Ovary (tissue), 7 donors: ENCODE measurements at regions not wholly inside any gene's neighbourhood (a gene's known extent, or its start where the extent isn't known, plus 50 kb on each side); places are given as distances from the start of the nearest gene placed in this dataset.

Experiments used
- DNase-seq, 5 donors: peaks; one replicate each; pipeline ENCODE4 v3.0.0-alpha.2; 2019 to 2020
- H3K27ac ChIP-seq, 2 donors: fragments of 200-600 bp; one replicate each; pipeline versions ENCODE4 v1.5.1 to v1.8.0; 2019 to 2022
- H3K27me3 ChIP-seq: fragments of 200-600 bp; one replicate; pipeline ENCODE4 v1.8.0; 2022
- H3K36me3 ChIP-seq: fragments of 200-600 bp; sonication (generic); one replicate; pipeline ENCODE4 v1.5.1; 2019
- H3K4me1 ChIP-seq: one replicate; pipeline ENCODE4 v1.8.1; 2013; ENCODE audit warnings: mild to moderate bottlenecking, moderate library complexity; ENCODE audit not compliant: insufficient read depth
- H3K4me3 ChIP-seq: fragments of 200-600 bp; sonication (generic); one replicate; pipeline ENCODE4 v1.5.1; 2017
- H3K9me3 ChIP-seq, 2 donors: fragments of 200-600 bp in 1 of 2; sonication (generic) in 1 of 2; one replicate each; pipeline versions ENCODE4 v1.5.1 to v1.8.1; 2013 to 2019; ENCODE audit warnings: mild to moderate bottlenecking in 1 of 2, moderate library complexity in 1 of 2
- CTCF ChIP-seq, 3 donors: fragments of 450-650 bp in 2 of 3; fragments of 200-600 bp in 1 of 3; IDR thresholded peaks; one replicate each; pipeline versions ENCODE4 v1.5.1 to v1.8.0; 2016 to 2022; ENCODE audit warnings: antibody characterized with exemption in 3 of 3, mild to moderate bottlenecking in 1 of 3
- EP300 ChIP-seq: sonication (generic); formaldehyde crosslinking; IDR thresholded peaks from one replicate; pipeline ENCODE4 v1.6.1; 2017; ENCODE audit warnings: antibody characterized with exemption
- POLR2A ChIP-seq: fragments of 450-650 bp; IDR thresholded peaks from one replicate; pipeline ENCODE4 v1.6.1; 2017; ENCODE audit warnings: antibody characterized with exemption, mild to moderate bottlenecking, moderate library complexity
- WGBS, 3 donors: extraction: QIAGEN DNeasy Blood & Tissue Kit in 1 of 3; methylation state at CpG; one replicate each; pipeline versions ENCODE4 v1.1.5 to v1.1.7; 2013 to 2017; 5-methylcytosine and 5-hydroxymethylcytosine counted together
- intact Hi-C, 4 donors: fragments of 100-400 bp; cut with DNase I; formaldehyde crosslinking; loops; one replicate each; pipeline versions ENCODE4 v1.11.0 to v1.15.1; 2022 to 2023
- donor health status: DM: no; HTN: no; CAD: no; lungs with moderate emphysema.
- donor health status: DM: no; HTN: no; CAD: no.
- donor health status: Bipolar disorder and iron deficiency.
- donor health status: DM: no; HTN: no; CAD: no.
- donor health status: DM: yes; HTN: yes; CAD: no.

- H3K36me3 ChIP-seq: no peaks in the 10 kb centered on the region
- TF ChIP-seq EP300 (no peak), CTCF (IDR thresholded peaks at IDR 0.05) (no peak), POLR2A (no peak)
- H3K4me3 ChIP-seq: no peak overlapping the region
- H3K4me1 ChIP-seq: no peaks in the 10 kb centered on the region
- DNase-seq: no peak
- WGBS, 3 donors: 60 to 64% (median 63%) methylated on average over 8 of the region's 8 CpGs
- H3K9me3 ChIP-seq: no peaks in the 10 kb centered on the region
- H3K27me3 ChIP-seq: no peaks in the 10 kb centered on the region
- intact Hi-C loops: no loop called here
- H3K27ac ChIP-seq: no peak overlapping the region
These were observed 268.2 kb downstream of the ZNF536 start for GRCh38 chr19:30640252-30640965.

- Histone ChIP-seq H3K4me3 (no peak overlapping the region), H3K36me3 (no peaks in the 10 kb centered on the region), H3K27ac (no peak overlapping the region), H3K27me3 (no peaks in the 10 kb centered on the region), H3K9me3 (no peaks in the 10 kb centered on the region), H3K4me1 (no peaks in the 10 kb centered on the region)
- intact Hi-C loops: no loop called here
- no peak for TF ChIP-seq CTCF (IDR thresholded peaks at IDR 0.05)
- no peak for TF ChIP-seq EP300
- TF ChIP-seq POLR2A: no peak
- no peak for DNase-seq
- WGBS, 3 donors: 86 to 95% (median 87%) methylated on average over 4 of the region's 4 CpGs
These were observed 266.7 kb downstream of the ZNF536 start for GRCh38 chr19:30638889-30639288.

- H3K27ac ChIP-seq: no peak overlapping the region
- no peaks in the 10 kb centered on the region for H3K4me1 ChIP-seq
- H3K4me3 ChIP-seq: no peak overlapping the region
- no peaks in the 10 kb centered on the region for H3K36me3 ChIP-seq
- no peak for TF ChIP-seq EP300
- TF ChIP-seq POLR2A: no peak
- no peak for TF ChIP-seq CTCF (IDR thresholded peaks at IDR 0.05)
- no peaks in the 10 kb centered on the region for H3K27me3 ChIP-seq
- 72 to 83% (median 74%) methylated on average over 2 of the region's 2 CpGs for WGBS, 3 donors
- intact Hi-C loops: no loop called here
- H3K9me3 ChIP-seq: no peaks in the 10 kb centered on the region
- DNase-seq: no peak
These were observed 265.7 kb downstream of the ZNF536 start for GRCh38 chr19:30637926-30638325.

GRCh38 chr19:30634996-30635975, 263.1 kb downstream of the ZNF536 start:
- Histone ChIP-seq H3K36me3 (no peaks in the 10 kb centered on the region), H3K4me3 (no peak overlapping the region), H3K9me3 (no peaks in the 10 kb centered on the region), H3K4me1 (no peaks in the 10 kb centered on the region), H3K27ac (no peak overlapping the region), H3K27me3 (no peaks in the 10 kb centered on the region)
- DNase-seq: no peak
- WGBS, 3 donors: 80 to 85% (median 84%) methylated on average over 18 to 20 of the region's 20 CpGs
- intact Hi-C loops: no loop called here
- no peak for TF ChIP-seq EP300
- TF ChIP-seq POLR2A: no peak
- TF ChIP-seq CTCF (IDR thresholded peaks at IDR 0.05): no peak
